Keratinocyte (primary cell): ENCODE measurements at regions not wholly inside any gene's neighbourhood (a gene's known extent, or its start where the extent isn't known, plus 50 kb on each side); places are given as distances from the start of the nearest gene placed in this dataset.

Experiments used
- DNase-seq: peaks from one replicate; pipeline ENCODE4 v3.0.0-alpha.2; 2011; ENCODE audit warnings: low read depth, missing footprints, low spot score
- FAIRE-seq: peaks from 2 replicates; lab custom pipeline; 2011; peaks lifted over from hg19 to GRCh38; lab: Jason Lieb, UNC
- H2AFZ ChIP-seq: 2 replicates; pipeline ENCODE4 v1.6.0; 2012; ENCODE audit warnings: low read length, control low read depth, inconsistent platforms; ENCODE audit not compliant: control insufficient read depth
- H3K27ac ChIP-seq: 2 replicates; pipeline ENCODE4 v1.5.1; 2011; ENCODE audit warnings: low read length; ENCODE audit not compliant: control insufficient read depth, insufficient read depth
- H3K27me3 ChIP-seq: 3 replicates; pipeline ENCODE4 v1.6.0; 2011; ENCODE audit warnings: low read length; ENCODE audit not compliant: control insufficient read depth, insufficient read depth; ENCODE audit errors: extremely low read depth
- H3K36me3 ChIP-seq, 2 experiments: 2 replicates in 1 of 2; 3 replicates in 1 of 2; pipeline ENCODE4 v1.5.1; 2011; ENCODE audit warnings: low read length in 2 of 2, mild to moderate bottlenecking in 1 of 2; ENCODE audit not compliant: control insufficient read depth in 2 of 2, insufficient read depth in 2 of 2; ENCODE audit errors: extremely low read depth in 1 of 2
- H3K4me1 ChIP-seq: 3 replicates; pipeline ENCODE4 v1.5.1; 2011; ENCODE audit warnings: low read length; ENCODE audit not compliant: control insufficient read depth, insufficient read depth; ENCODE audit errors: extremely low read depth
- H3K4me2 ChIP-seq: 3 replicates; pipeline ENCODE4 v1.6.0; 2011; ENCODE audit warnings: low read depth, low read length; ENCODE audit not compliant: control insufficient read depth, insufficient read depth; ENCODE audit errors: extremely low read depth
- H3K4me3 ChIP-seq, 3 experiments: fragments of 200-600 bp in 1 of 3; sonication (generic) in 1 of 3; 2 replicates in 2 of 3; 3 replicates in 1 of 3; pipeline ENCODE4 v1.5.1; 2011 to 2016; ENCODE audit warnings: low read length in 3 of 3, mild to moderate bottlenecking in 3 of 3, control low read depth in 2 of 3, inconsistent platforms in 1 of 3, low read depth in 1 of 3, mixed read lengths in 1 of 3, mixed run types in 1 of 3, moderate library complexity in 1 of 3; ENCODE audit not compliant: control insufficient read depth in 2 of 3, insufficient read depth in 2 of 3; ENCODE audit errors: extremely low read depth in 1 of 3
- H3K79me2 ChIP-seq: 2 replicates; pipeline ENCODE4 v1.6.0; 2012; ENCODE audit warnings: low read length; ENCODE audit not compliant: control insufficient read depth, insufficient read depth
- H3K9ac ChIP-seq: 3 replicates; pipeline ENCODE4 v1.6.0; 2011; ENCODE audit warnings: low read length; ENCODE audit not compliant: control insufficient read depth, insufficient read depth; ENCODE audit errors: extremely low read depth
- H3K9me1 ChIP-seq: 3 replicates; pipeline ENCODE4 v1.6.0; 2011; ENCODE audit warnings: low read length; ENCODE audit not compliant: control insufficient read depth, insufficient read depth; ENCODE audit errors: extremely low read depth
- H3K9me3 ChIP-seq: 2 replicates; pipeline ENCODE4 v1.5.1; 2012; ENCODE audit warnings: low read depth, low read length; ENCODE audit not compliant: control insufficient read depth
- H4K20me1 ChIP-seq: 3 replicates; pipeline ENCODE4 v1.6.0; 2011; ENCODE audit warnings: low read length; ENCODE audit not compliant: control insufficient read depth, insufficient read depth; ENCODE audit errors: extremely low read depth
- EZH2 ChIP-seq: IDR thresholded peaks from one replicate; pipeline ENCODE4 v1.6.1; 2012; ENCODE audit warnings: inconsistent platforms, mild to moderate bottlenecking, low read length, moderate library complexity
- dilution Hi-C: fragments of 300-500 bp; cut with MboI; formaldehyde crosslinking; loops from one replicate; pipeline ENCODE4 v1.7.0; 2020; ENCODE audit warnings: low sequenced_read_pairs; ENCODE audit not compliant: extremely low pct_ligation_motif_present
- TF ChIP-seq, protein P1 (sequence below), 3 experiments: IDR thresholded peaks in 1 of 3; conservative IDR thresholded peaks in 1 of 3; optimal IDR thresholded peaks in 1 of 3; 2 replicates in 2 of 3; 3 replicates in 1 of 3; pipeline versions ENCODE3 to v1.5.1; 2011; ENCODE audit warnings: low read length in 3 of 3, mild to moderate bottlenecking in 3 of 3, moderate library complexity in 2 of 3, control low read depth in 1 of 3, inconsistent platforms in 1 of 3; ENCODE audit not compliant: insufficient read depth in 2 of 3; ENCODE audit errors: extremely low read depth in 1 of 3

- TF ChIP-seq EZH2: no peak
- TF ChIP-seq, protein P1, sequence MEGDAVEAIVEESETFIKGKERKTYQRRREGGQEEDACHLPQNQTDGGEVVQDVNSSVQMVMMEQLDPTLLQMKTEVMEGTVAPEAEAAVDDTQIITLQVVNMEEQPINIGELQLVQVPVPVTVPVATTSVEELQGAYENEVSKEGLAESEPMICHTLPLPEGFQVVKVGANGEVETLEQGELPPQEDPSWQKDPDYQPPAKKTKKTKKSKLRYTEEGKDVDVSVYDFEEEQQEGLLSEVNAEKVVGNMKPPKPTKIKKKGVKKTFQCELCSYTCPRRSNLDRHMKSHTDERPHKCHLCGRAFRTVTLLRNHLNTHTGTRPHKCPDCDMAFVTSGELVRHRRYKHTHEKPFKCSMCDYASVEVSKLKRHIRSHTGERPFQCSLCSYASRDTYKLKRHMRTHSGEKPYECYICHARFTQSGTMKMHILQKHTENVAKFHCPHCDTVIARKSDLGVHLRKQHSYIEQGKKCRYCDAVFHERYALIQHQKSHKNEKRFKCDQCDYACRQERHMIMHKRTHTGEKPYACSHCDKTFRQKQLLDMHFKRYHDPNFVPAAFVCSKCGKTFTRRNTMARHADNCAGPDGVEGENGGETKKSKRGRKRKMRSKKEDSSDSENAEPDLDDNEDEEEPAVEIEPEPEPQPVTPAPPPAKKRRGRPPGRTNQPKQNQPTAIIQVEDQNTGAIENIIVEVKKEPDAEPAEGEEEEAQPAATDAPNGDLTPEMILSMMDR (optimal IDR thresholded peaks at IDR 0.05 in 1 of 3, IDR thresholded peaks at IDR 0.05 in 1 of 3, conservative IDR thresholded peaks at IDR 0.05 in 1 of 3; ENCODE audit: extremely low read depth in 1 of 3, insufficient read depth in 2 of 3, low read length in 3 of 3): no peak
- Histone ChIP-seq H3K36me3 (no peaks in the 10 kb centered on the region), H2AFZ (no peak overlapping the region), H3K79me2 (no peaks in the 10 kb centered on the region), H3K27me3 (no peaks in the 10 kb centered on the region), H4K20me1 (no peaks in the 10 kb centered on the region), H3K4me3 (no peak overlapping the region), H3K9me1 (no peaks in the 10 kb centered on the region), H3K9me3 (no peaks in the 10 kb centered on the region), H3K9ac (no peak overlapping the region), H3K4me1 (no peaks in the 10 kb centered on the region), H3K27ac (no peak overlapping the region), H3K4me2 (no peak overlapping the region)
- FAIRE-seq (no peak), DNase-seq (no peak)
- dilution Hi-C loops: no loop called here
Measured at GRCh38 chr18:75518007-75518406, 90.5 kb upstream of the SMIM21 start.

DNA sequence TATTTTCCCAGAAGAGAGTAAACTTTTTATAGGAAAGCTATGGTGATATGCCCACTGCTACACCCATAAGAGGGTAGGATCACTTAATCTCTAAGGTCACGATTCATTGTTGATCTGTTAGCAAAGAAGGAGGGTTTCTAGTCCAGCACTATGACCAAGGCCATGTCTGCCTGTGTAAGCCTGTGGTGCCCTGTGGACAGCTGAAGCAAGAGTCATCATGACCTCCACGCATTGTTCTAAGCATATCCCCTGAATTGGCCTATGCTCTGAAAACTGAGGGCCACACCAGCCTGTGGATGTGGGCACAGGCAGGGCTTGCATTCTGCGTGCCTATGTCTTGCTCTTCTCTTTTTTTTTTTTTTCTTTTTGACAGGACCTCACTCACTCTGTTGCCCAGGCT, 89.8 kb upstream of the SMIM21 start:
- Histone ChIP-seq H3K4me3 (no peak overlapping the region), H2AFZ (no peak overlapping the region), H3K79me2 (no peaks in the 10 kb centered on the region), H3K27ac (no peak overlapping the region), H3K27me3 (no peaks in the 10 kb centered on the region), H3K9ac (no peak overlapping the region), H3K36me3 (no peaks in the 10 kb centered on the region), H4K20me1 (no peaks in the 10 kb centered on the region), H3K4me1 (no peaks in the 10 kb centered on the region), H3K4me2 (no peak overlapping the region), H3K9me3 (no peaks in the 10 kb centered on the region), H3K9me1 (no peaks in the 10 kb centered on the region)
- FAIRE-seq (no peak), DNase-seq (no peak)
- TF ChIP-seq, protein P1 (optimal IDR thresholded peaks at IDR 0.05 in 1 of 3, IDR thresholded peaks at IDR 0.05 in 1 of 3, conservative IDR thresholded peaks at IDR 0.05 in 1 of 3; ENCODE audit: extremely low read depth in 1 of 3, insufficient read depth in 2 of 3, low read length in 3 of 3): no peak
- no peak for TF ChIP-seq EZH2
- dilution Hi-C loops: no loop called here
